NOMO-1 treated with dmso at 0.1 percent for 144 hours (cell line): ENCODE measurements at regions not wholly inside any gene's neighbourhood (a gene's known extent, or its start where the extent isn't known, plus 50 kb on each side); places are given as distances from the start of the nearest gene placed in this dataset.

Source experiments
- DNase-seq: peaks from one replicate; lab custom pipeline; 2025; ENCODE audit not compliant: unreplicated experiment; lab: John Stamatoyannopoulos, UW

DNA sequence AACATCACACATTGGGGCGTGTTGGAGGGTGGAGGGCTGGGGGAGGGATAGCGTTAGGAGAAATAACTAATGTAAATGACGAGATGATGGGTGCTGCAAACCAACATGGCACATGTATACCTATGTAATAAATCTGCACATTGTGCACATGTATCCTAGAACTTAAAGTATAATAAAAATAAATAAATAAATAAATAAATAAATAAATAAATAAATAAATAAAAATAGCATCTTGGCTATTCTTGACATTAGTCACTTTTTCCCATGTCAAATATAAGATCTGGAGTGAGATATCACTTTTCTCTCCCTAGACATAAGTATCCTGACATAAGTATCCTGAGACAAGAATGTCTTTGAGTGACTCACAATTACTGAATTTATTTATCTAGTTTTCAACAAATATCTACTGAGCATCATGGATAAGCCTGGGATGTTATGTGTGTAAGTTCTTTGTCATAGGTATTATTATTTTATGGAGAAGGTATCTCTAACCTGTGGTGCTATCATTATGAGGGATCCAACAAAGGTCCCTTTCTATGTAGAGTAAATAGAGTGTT, 691.3 kb downstream of the SORCS1 start:
- DNase-seq, result no peak

DNA sequence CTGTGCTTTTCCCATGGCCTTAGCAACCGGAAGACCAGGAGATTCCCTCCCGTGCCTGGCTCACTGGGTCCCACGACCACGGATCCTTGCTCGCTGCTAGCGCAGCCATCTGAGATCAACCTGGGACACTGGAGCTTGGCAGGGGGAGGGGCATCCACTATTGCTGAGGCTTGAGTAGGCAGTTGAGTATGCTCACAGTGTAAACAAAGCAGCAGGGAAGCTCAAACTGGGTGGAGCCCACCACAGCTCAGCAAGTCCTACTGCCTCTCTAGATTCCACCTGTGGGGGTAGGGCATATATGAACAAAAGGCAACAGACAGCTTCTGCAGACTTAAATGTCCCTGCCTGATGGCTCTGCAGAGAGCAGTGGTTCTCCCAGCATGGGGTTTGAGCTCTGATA, 697.0 kb downstream of the SORCS1 start:
- DNase-seq, result no peak

DNA sequence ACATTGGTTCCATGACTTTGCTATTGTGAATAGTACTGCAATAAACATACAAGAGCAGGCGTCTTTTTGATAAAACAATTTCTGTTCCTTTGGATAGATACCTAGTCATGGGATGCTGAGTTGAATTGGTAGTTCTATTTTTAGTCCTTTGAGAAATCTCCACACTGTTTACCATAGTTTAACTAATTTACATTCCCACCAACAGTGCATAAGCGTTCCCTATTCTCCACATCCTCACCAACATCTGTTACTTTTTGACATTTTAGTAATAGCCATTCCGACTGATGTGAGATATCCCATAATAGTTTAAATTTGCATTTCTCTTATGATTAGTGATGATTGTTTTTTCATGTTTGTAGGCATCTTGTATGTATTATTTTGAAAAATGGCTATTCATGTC, 707.0 kb downstream of the SORCS1 start:
- DNase-seq, result no peak

DNA sequence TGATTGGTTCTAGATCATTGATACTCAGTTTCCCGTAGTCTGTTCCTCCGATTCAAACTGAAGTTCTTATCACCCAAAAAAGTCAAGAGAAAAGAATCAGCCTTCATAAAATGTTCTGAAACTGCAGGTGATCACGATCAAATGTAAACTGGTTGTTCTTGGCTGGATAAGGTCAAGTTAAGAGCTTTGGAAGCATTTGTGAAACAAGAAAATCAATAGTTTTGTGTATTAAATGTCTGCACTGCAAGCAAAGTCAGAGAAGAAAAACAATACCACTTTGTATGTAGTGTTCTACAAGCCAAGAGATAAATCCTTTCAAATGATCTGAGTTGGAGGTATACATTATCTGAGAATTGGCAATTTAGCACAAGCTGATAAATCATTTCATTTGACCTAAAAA, 710.3 kb downstream of the SORCS1 start:
- no peak for DNase-seq

DNA sequence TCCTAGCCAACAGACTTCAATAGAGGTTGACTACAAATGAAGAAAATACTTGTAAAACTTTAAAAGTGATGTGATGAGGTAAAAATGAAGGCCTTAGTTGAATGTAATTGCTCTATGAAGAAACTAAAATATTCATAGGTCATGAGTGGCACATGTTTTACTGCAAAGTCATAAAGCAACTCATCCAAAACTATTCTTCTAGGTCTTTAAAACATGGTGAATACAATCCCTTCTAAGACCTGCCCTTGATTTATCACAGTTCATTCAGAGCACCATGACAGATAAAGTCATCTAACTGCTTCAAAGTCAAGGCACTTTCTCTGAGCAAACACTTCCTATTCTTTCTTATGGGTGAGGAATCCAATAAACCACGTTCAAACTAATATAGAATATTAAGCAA, 713.5 kb downstream of the SORCS1 start:
- no peak for DNase-seq

DNA sequence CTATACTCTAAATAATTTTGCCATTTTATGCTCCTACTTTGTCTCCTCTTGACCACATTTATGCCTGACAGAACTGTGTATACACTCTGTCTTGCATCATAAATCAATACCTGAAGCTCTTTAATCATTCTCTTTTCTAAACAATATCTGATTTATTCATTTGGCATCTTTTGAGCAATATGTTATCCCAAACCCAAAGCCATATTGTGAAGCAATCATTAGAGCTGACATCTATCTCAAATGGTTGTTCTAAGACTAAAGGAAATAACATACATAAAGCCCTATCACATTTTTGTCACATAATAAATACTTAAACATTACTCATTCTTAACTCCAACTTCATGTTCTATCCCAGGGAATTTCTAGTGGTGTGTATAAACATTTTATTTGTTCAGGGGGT, 717.6 kb downstream of the SORCS1 start:
- DNase-seq, result no peak

DNA sequence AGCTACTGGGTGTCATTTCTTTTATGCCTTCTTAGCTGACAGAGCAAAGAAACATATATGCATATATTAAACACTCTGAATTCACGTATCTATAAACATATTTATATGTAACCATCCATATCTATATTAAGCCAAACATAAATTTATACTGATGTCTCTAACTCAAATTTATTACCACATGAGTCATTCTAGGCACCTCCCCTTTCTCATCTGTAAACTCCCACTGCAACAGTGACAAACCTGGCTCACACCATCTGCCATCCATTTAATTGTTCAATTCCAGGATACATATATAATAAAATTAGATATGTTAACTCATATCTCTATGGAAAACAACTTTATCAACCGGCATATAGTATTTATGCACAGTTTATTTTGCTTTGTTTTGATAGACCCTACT, 722.3 kb downstream of the SORCS1 start:
- no peak for DNase-seq

DNA sequence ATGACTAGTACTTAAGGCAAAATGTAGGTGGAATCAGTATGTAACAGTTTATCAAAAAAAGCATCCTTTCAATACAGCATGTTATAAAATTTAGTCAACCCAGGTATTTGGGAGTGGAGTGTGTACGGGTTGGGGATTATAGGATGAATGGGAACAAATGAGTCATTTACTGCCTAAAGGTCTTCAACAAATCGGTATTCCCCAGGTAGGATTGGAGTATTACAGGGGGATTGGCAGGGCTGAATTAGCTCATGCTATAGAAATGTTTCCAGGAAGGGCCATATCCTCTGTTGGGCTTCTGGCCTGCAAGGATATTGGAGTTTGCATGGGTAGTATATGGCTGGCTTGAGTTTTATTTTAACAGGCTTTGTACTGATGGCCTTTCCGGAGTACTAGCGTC, 723.7 kb downstream of the SORCS1 start:
- DNase-seq, result no peak

DNA sequence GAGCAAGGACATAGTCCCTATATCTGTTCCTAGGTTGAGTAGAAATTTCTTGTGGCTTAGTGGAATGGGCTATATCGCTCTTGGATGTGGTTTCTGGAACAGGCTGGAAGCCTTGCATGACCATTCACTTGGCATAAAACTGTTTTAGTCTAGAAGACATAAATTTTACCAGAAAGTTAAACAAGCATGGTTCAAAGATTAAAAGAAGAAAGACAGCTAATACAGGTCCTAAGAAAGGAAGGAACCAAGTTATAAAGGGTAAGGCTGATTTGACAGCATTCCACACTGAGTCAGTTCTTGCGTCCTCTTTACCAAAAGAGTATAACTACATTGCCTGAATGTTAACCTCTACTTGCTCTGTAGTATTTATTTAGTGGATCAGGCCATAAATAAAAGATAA, 724.2 kb downstream of the SORCS1 start:
- DNase-seq, result no peak

DNA sequence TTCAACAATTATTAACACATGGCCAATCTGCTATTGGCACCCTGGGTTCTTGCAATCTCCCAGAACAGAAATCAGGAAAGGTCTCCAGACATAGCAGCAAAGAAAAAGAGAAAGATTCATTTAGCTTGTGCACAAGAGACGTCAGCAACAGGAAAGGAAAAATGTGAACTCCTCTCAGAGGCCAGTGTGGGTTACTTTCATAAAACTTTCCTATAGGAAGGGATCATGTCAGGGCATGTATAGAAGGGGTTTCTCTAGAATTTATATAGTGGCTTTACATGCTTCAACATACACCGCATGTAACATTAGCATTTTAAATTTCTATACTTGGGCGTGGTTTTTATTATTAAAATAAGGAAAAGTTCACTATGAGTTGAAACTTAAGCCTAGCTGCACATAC, 725.1 kb downstream of the SORCS1 start:
- DNase-seq, result no peak

DNA sequence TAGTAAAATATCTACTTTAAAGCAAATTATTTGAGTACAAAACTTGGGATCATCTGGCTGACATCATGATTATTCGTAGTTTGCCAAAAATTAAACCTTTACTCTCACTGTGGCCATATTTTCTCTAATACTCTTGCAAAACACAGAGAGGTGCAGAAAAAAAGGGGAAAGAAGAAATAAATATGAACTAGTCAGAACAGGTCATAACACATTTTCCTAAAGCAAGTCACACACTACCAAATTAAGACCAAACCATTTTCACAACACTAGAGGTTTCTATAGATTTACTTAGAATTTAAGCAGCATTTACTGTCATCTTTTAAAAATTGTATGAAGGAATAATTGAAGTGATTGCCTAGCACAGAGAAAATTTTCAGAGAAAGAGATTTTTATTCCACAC, 726.1 kb downstream of the SORCS1 start:
- no peak for DNase-seq

DNA sequence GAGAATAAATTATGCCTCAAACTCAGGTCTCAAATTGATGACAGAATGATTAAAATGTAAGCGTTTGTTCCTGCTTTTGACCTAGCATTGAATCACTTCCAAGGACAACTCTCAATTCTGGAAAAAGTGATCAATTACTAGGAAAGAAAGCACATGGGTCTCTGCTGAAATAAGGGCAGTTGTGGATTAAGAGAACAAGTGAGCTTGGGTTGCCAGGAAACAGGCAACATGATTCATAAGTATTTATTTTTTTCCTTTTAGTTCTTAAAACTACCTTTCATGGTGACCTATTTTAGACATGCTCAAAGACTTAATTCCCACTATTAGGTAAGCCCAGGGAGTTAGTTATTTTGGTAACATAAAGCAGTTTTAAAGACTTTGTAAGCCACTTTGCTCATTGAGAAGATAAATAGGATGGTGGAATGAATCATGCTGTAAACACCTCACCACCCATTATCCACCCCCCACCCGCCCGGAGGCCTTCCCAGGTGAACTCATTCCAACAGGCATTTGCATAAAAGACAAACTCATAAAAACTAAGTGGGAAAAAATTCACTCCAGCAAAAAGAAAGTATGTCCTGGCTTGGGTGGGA, 728.3 kb downstream of the SORCS1 start:
- DNase-seq, result no peak

DNA sequence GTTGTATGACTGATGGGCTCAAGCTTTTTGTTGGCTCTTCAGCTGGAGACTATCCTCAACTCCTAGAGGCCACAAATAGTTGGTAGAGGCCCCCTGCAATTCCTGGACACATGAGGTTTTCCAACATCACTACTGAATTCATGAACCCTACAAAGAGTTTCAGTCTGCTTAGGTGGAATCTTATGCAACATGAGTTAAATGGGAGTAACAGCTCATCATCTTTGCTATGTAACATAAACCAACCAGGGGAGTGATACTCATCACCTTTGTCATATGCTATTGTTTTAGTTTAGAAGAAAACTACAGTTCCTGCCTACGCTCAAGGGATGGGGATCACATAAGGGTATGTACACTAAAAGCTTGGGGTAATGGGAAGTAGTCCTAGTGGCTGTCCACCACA, 729.4 kb downstream of the SORCS1 start:
- no peak for DNase-seq

DNA sequence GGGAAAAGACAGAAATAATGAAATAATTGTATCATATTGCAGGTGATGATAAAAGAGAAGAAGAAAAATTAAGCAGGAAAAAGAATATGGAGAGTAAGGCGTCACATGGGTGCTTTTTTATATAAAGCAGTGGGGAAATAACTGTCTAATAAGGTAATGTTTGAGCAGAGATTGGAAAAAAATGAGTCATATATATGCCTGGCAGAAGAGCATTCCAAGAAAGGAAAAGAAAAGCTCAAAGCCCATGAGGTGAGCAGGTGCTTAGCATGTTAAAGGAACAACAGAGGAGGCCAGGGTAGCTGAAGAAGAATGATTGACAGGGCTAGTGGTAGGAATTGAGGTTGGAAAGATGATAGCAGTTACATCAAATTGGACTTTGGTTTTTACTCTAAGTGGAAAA, 739.5 kb downstream of the SORCS1 start:
- no peak for DNase-seq

DNA sequence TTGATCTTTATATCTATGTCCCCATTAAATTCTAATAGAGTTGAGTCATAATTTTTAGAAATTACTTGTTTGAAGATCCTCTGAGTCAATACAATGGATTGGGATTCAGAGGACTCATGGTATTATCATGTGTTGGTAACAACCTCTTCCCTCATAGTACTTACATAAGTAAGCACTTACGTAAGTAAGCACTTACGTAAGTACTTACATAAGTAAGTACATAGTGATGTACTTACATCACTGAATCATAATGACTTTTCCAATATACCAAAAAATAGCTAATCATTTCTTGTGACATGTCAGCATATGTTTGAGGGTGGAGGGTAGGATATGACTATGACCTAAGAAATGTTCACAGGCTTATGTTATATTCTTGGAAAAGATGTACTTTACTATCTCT, 740.5 kb downstream of the SORCS1 start:
- DNase-seq, result no peak

DNA sequence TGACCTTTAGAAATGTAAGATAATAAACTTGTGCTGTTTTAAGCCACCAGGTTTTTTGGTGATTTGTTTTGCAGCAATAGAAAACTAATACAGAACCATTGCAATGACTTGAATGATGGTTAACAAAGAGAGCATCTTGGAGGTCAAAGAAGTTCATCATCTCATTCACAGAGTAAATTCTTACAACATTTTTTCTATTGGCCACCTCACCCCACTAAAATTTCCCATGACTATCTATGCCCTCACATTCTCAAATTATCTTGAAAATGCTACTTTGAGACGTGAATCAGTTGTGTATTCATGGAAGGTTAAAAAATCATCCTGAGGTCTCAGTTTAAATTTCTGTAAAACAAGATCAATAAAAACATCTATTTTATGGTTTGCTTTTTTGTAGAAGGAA, 754.2 kb downstream of the SORCS1 start:
- DNase-seq, result no peak

DNA sequence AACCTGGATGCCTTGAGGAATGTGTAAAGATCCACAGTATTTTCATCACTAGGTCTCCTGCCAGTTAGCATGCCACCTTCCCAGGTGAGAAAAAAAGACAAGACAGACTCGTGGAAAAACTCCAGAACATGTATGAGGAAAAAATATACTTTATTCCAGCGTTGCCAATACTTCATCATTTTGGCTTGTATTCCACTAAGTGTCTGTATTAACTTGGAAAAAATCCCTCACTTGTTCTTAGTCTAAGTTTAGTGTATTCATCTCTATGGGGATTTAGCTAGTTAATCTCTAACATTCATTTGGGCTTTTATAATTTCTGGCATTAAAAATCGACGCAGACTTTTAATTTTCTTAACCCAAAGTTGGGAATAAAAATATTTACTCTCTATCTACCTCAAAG, 759.4 kb downstream of the SORCS1 start:
- no peak for DNase-seq

DNA sequence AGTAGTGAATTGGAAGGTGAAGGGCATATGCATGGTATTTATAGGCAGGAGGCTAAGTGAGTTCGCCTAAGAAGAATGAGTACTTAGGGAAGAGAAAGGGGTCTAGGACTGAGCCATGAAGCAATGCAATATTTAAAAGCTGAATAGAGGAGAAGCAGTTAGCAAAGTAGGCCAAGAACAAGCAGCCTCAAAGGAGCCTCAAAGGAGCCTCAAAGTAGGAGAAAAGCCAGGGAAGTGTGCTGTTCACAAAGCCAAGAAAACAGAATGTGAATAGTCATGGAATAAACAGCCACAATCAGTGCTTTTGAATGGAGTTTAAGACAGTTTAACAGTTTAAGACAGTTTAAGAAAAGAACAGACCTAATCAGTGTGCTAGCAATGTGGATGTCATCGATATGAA, 762.0 kb downstream of the SORCS1 start:
- DNase-seq, result no peak

DNA sequence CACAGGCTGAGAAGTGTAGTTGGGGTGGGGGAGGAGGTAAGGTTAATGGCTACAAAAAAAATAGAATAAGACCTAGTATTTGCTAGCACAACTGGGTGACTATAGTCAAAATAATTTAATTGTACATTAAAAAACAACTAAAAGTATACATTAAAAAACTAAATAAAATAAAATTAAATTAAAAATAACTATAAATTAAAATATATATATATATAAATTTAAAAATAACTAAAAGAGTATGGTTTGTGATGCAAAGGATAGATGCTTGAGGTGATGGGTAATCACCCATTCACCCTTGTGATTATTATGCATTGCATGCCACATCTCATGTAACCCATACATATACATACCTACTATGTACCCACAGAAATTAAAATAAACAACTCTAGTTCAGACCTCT, 762.5 kb downstream of the SORCS1 start:
- DNase-seq, result no peak

DNA sequence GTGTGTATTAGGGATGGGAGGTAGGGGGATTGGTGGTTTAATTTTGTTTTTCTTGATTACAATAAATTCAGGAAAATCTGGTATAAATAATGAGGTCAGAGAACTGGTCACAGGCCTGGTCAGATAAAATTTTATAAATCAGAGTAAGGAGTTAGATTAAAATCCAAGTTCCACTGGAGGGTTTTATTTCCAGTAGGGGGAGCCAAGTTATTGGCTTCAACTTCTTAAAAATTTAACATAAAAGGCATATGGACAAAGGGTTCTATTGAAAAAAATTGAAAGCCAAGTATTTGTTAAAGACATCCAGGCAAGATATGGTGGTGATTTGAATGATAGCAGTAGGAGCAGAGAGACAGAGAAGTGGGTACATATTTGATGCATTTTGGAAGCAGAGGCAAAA, 763.3 kb downstream of the SORCS1 start:
- DNase-seq, result no peak

DNA sequence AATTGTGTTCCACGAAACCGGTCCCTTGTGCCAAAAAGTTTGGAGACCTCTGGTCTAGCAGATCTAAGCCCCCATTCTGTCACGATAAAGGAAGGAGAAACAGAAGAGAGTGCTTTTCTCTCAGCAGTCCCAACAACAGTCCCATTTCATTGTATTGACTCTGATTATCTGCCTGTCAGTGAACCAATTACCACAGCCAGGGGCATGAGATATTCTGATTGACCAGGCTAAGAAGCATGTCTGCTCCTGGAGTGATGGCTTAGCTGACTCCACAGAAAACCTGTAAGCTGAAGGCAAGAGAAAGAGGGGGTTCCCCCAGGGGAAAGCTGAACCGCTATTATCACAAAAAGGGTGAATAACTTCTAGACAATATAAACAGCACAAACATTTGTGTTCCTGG, 765.4 kb downstream of the SORCS1 start:
- no peak for DNase-seq

DNA sequence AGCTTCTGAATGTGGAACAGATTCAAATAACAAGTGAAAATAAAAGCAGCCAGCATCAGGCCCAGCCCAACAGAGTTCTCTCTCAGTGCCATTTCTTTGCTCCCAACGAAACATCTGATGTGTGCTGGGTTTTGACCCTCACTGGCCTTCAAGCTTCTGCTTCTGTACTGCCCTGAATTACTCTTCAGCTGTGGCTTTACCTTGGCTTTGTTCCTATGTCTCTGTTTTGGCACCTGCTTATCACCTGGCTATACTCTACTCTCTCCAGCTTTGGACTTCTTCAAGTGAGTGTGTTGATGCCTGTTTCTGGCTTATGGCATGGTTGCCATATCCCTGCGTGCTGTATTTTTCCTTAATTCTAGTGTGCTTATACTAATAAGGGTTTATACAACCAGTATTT, 768.3 kb downstream of the SORCS1 start:
- DNase-seq, result no peak

DNA sequence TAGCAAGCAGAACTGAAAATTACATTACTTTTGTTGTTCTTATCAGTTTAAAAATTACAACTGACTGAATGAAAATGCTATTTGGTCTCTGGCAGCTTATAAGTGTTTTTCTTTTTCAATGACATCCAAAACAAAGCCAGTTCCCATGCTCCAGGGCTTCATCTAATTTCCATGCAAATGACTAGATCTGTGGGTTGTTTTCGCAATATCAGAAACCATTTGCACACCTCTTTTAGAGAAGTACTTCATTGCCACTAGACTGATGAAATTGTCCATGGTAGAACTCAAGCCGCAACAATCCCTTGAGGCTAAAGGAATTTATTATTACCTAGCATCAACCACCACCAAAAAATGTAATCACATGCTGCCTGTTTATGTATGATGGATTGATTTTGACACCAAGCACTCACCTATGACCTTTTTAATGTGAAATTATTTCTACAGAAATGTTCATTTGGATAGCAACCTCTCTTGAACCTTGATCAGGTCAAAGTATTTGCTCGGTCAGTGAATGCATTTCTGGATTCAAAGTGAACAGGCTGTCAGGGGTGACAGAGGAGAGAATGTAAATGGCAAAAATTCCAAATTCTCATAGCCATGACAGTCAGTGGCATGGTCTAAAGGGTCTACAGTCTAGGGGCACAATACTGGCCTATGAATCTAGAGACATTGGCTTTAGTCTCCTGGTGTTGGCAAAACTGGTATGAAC, 769.3 kb downstream of the SORCS1 start:
- DNase-seq, result peak; percentile 12
